HEK293 (cell line): ENCODE measurements at regions not wholly inside any gene's neighbourhood (a gene's known extent, or its start where the extent isn't known, plus 50 kb on each side); places are given as distances from the start of the nearest gene placed in this dataset.

Source experiments
- CTCF ChIP-seq: fragments of 450-650 bp; formaldehyde crosslinking; IDR thresholded peaks from 2 replicates; pipeline ENCODE4 v1.5.1; 2016; ENCODE audit warnings: missing biosample characterization, missing genetic modification characterization
- GLIS2 ChIP-seq: fragments of 450-650 bp; formaldehyde crosslinking; IDR thresholded peaks from 2 replicates; pipeline ENCODE4 v1.5.1; 2016; ENCODE audit warnings: missing biosample characterization, missing genetic modification characterization
- SP3 ChIP-seq: fragments of 450-650 bp; formaldehyde crosslinking; IDR thresholded peaks from 2 replicates; pipeline ENCODE4 v1.5.1; 2016; ENCODE audit warnings: missing biosample characterization, missing genetic modification characterization
- ZNF350 ChIP-seq: fragments of 450-650 bp; formaldehyde crosslinking; IDR thresholded peaks from 2 replicates; pipeline ENCODE4 v1.5.0; 2017; ENCODE audit warnings: missing biosample characterization, mild to moderate bottlenecking, missing genetic modification characterization
- ZNF626 ChIP-seq: fragments of 450-650 bp; sonication (Bioruptor Pico); formaldehyde crosslinking; IDR thresholded peaks from 2 replicates; pipeline ENCODE4 v1.5.1; 2018; ENCODE audit warnings: missing biosample characterization, missing genetic modification characterization, inconsistent platforms
- ZNF639 ChIP-seq: fragments of 450-650 bp; formaldehyde crosslinking; IDR thresholded peaks from 2 replicates; pipeline ENCODE4 v1.5.1; 2016; ENCODE audit warnings: missing biosample characterization, missing genetic modification characterization

GRCh38 chr10:131444286-131444685 is 132.8 kb upstream of the TCERG1L start:
- TF ChIP-seq ZNF626 (no peak), ZNF350 (tag by site-specific recombination) (no peak), GLIS2 (no peak), SP3 (tag by site-specific recombination) (no peak), CTCF (tag by site-specific recombination) (no peak), ZNF639 (tag by site-specific recombination) (no peak)
